BE2C (cell line): ENCODE measurements at regions not wholly inside any gene's neighbourhood (a gene's known extent, or its start where the extent isn't known, plus 50 kb on each side); places are given as distances from the start of the nearest gene placed in this dataset.

ENCODE experiments used
- DNase-seq: peaks from one replicate; pipeline ENCODE4 v3.0.0-alpha.2; 2020
- H3K27me3 ChIP-seq: fragments of 250-450 bp; sonication (Bioruptor Pico); 2 replicates; pipeline ENCODE4 v1.5.1; 2020; ENCODE audit warnings: mild to moderate bottlenecking
- H3K36me3 ChIP-seq: fragments of 250-450 bp; sonication (Bioruptor Pico); 2 replicates; pipeline ENCODE4 v1.5.1; 2020; ENCODE audit warnings: mild to moderate bottlenecking
- H3K4me1 ChIP-seq: fragments of 250-450 bp; sonication (Bioruptor Pico); 2 replicates; pipeline ENCODE4 v1.5.1; 2020
- H3K4me3 ChIP-seq: 2 replicates; pipeline ENCODE4 v1.5.1; 2011; ENCODE audit warnings: low read depth, low read length
- H3K9me3 ChIP-seq: fragments of 250-450 bp; sonication (Bioruptor Pico); 2 replicates; pipeline ENCODE4 v1.5.1; 2020
- TF ChIP-seq, protein P1 (sequence below): IDR thresholded peaks from 2 replicates; pipeline ENCODE4 v1.5.1; 2012; ENCODE audit warnings: mild to moderate bottlenecking, low read depth, low read length

DNA sequence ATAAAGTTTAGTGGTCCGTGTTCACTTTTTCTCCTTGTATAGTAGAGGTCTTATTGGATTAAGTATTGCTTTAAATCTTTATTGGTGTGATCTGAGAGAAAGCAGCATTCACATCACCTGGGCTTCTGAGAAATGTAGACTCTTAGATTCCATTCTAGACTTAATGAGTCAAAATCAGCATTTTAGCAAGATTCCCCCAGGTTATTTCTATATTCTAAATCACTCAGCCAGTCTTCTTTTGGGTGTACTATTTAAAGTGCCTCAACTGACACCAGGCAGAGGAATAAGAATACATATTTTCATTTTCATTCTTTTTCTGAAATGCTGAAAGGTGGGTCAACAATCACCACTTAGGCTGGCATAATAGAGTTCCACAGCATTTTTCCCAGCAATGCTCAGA lies 481.7 kb downstream of the TUSC7 start:
- Histone ChIP-seq H3K27me3 (no peaks in the 10 kb centered on the region), H3K36me3 (no peaks in the 10 kb centered on the region), H3K4me3 (no peak overlapping the region), H3K4me1 (peaks cover 6% of the 10 kb centered on the region), H3K9me3 (no peaks in the 10 kb centered on the region; the same call in 1 of the 2 replicates)
- TF ChIP-seq, protein P1, sequence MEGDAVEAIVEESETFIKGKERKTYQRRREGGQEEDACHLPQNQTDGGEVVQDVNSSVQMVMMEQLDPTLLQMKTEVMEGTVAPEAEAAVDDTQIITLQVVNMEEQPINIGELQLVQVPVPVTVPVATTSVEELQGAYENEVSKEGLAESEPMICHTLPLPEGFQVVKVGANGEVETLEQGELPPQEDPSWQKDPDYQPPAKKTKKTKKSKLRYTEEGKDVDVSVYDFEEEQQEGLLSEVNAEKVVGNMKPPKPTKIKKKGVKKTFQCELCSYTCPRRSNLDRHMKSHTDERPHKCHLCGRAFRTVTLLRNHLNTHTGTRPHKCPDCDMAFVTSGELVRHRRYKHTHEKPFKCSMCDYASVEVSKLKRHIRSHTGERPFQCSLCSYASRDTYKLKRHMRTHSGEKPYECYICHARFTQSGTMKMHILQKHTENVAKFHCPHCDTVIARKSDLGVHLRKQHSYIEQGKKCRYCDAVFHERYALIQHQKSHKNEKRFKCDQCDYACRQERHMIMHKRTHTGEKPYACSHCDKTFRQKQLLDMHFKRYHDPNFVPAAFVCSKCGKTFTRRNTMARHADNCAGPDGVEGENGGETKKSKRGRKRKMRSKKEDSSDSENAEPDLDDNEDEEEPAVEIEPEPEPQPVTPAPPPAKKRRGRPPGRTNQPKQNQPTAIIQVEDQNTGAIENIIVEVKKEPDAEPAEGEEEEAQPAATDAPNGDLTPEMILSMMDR = no peak
- DNase-seq = no peak

DNA sequence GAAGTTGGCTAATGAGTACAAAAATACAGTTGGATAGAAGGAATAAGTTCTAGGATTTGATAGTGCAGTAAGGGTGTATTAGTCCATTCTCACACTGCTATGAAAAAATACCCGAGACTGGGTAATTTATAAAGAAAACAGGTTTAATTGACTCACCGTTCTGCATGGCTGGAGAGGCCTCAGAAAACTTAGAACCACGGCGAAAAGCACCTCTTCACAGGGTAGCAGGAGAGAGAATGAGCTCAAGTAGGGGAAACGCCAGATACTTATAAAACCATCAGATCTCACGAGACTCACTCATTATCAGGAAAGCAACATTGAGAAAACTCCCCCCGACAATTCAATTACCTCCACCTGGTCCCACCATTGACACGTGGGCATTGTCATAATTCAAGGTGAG lies 483.3 kb downstream of the TUSC7 start:
- TF ChIP-seq, protein P1 = no peak
- Histone ChIP-seq H3K27me3 (no peaks in the 10 kb centered on the region), H3K36me3 (no peaks in the 10 kb centered on the region), H3K9me3 (no peaks in the 10 kb centered on the region), H3K4me3 (no peak overlapping the region), H3K4me1 (peaks cover 6% of the 10 kb centered on the region)
- no peak for DNase-seq

DNA sequence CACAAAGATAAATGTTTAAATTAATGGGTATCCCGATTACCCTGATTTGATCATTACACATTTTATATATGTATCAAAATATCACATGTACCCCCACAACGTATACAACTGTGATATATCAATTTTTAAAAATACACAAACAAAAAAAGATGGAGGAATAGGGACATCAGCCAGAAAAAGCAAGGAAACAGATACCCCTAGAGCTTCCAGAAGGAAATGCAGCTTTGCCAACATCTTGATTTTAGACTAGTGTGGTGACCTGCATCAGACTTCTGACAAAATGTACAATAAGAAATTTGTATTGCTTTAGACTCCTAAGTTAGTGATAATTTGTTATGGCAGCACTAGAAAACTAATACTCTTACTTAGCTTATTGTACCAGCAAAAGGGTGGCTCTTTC lies 483.8 kb downstream of the TUSC7 start:
- Histone ChIP-seq H3K4me3 (no peak overlapping the region), H3K36me3 (no peaks in the 10 kb centered on the region), H3K27me3 (no peaks in the 10 kb centered on the region), H3K9me3 (no peaks in the 10 kb centered on the region), H3K4me1 (peaks cover 6% of the 10 kb centered on the region)
- no peak for DNase-seq
- TF ChIP-seq, protein P1 = peak; percentile 53

DNA sequence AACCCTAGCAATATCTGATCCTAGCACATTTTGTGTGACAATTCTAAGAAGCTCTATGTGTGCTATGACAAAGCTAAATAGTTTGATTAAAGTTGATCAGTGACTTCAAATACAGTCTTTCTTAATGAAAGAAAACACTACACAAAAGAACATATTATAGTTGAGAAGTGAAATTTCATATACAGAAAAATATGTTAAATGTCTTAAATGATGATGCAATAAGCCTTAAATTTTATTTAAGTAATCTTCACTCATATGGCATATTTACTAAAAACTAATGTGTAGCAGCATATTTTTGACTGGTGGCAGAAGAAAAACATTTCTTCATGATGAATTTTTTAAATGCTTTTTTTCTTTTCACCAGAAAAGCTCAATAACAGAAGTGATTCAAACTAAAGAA lies 485.5 kb downstream of the TUSC7 start:
- DNase-seq = no peak
- TF ChIP-seq, protein P1 = no peak
- no peaks in the 10 kb centered on the region for H3K9me3 ChIP-seq
- no peaks in the 10 kb centered on the region for H3K27me3 ChIP-seq
- H3K4me1 ChIP-seq = peaks cover 6% of the 10 kb centered on the region
- no peaks in the 10 kb centered on the region for H3K36me3 ChIP-seq
- no peak overlapping the region for H3K4me3 ChIP-seq

DNA sequence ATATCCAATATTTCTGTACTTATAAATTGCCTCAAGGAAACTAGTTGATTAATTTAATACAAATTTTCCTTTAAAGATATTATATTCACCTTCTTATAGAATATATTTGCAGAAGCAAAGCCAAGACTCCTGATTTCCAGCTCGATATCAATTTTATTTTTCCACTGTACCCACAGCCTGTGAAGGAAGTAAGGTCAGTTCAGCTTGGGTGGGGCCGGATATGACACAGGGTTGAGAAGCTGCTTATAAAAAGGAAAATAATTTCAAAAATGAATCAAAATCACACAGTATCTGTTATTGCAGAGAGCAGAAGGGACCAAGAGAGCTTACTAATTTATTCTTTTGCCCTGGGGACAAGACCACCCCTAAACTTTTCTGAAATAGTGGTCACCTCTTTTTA lies 491.4 kb downstream of the TUSC7 start:
- H3K27me3 ChIP-seq = no peaks in the 10 kb centered on the region
- no peak for DNase-seq
- no peak overlapping the region for H3K4me3 ChIP-seq
- no peaks in the 10 kb centered on the region for H3K9me3 ChIP-seq
- H3K36me3 ChIP-seq = no peaks in the 10 kb centered on the region
- TF ChIP-seq, protein P1 = no peak
- no peaks in the 10 kb centered on the region for H3K4me1 ChIP-seq

DNA sequence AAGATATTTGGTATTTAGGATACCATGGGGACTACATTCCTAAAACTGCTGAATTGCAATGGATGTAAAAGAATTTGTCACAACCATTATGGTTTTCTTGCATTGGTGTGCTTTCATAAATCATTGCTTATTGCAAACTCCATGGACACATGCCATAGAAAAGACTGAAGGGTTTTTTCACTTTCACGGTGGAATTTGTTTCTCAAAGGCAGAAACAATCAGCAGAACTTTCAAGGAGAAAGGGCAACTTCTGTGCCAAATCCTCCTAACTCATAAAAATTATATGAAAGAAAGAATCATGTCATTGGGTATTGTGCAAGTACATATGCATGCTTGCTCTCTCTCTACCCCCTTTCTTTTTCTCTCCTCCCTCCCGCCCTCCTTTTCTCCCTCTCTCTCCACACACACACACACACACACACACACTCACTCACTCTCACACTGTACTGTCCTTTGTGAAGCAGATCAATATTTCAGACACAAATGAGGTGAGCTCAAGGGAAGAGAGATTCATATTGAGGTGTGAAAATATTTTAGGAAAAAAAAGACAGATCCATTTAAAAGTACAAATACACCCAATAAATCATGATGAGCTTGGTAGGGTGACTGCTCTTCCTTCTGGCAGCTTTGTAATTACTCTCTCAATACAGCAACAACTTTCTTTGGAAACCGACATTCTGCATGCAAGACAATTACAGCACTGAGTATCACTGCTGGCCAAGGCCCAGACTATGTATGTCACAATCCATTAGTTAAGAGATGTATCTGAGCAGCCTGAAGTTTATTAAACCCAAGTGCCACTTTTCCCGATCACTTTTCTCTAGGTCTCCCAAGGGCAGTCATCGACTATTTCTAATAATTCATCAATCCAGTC lies 492.6 kb downstream of the TUSC7 start:
- H3K4me3 ChIP-seq = no peak overlapping the region
- no peaks in the 10 kb centered on the region for H3K27me3 ChIP-seq
- TF ChIP-seq, protein P1 = no peak
- DNase-seq = no peak
- no peaks in the 10 kb centered on the region for H3K36me3 ChIP-seq
- H3K4me1 ChIP-seq = no peaks in the 10 kb centered on the region
- no peaks in the 10 kb centered on the region for H3K9me3 ChIP-seq
